ENCODE measurements at regions not wholly inside any gene's neighbourhood (a gene's known extent, or its start where the extent isn't known, plus 50 kb on each side); places are given as distances from the start of the nearest gene placed in this dataset.
"Not testable (repeated sequence)": the region's sequence is repeated elsewhere in the genome, so short reads cannot be mapped to it uniquely, and the experiment has no call there.

GRCh38 chr2:208669394-208669793, 262.8 kb downstream of the PTH2R start:
- POLR2A ChIA-PET, result no interaction called here
- Histone ChIP-seq H3K4me3 (ENCODE audit: low read depth, low read length) (no peak overlapping the region), H3K27me3 (ENCODE audit: control insufficient read depth, insufficient read depth, low read length) (no peaks in the 10 kb centered on the region), H3K36me3 (ENCODE audit: control insufficient read depth, insufficient read depth, low read length) (no peaks in the 10 kb centered on the region)
- CTCF ChIA-PET, result no interaction called here
- TF ChIP-seq, protein P1, sequence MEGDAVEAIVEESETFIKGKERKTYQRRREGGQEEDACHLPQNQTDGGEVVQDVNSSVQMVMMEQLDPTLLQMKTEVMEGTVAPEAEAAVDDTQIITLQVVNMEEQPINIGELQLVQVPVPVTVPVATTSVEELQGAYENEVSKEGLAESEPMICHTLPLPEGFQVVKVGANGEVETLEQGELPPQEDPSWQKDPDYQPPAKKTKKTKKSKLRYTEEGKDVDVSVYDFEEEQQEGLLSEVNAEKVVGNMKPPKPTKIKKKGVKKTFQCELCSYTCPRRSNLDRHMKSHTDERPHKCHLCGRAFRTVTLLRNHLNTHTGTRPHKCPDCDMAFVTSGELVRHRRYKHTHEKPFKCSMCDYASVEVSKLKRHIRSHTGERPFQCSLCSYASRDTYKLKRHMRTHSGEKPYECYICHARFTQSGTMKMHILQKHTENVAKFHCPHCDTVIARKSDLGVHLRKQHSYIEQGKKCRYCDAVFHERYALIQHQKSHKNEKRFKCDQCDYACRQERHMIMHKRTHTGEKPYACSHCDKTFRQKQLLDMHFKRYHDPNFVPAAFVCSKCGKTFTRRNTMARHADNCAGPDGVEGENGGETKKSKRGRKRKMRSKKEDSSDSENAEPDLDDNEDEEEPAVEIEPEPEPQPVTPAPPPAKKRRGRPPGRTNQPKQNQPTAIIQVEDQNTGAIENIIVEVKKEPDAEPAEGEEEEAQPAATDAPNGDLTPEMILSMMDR (IDR thresholded peaks at IDR 0.05; ENCODE audit: insufficient read depth, low read depth, low read length), result no peak
- no peak for DNase-seq (ENCODE audit: low read depth)

GRCh38 chr2:208671284-208671683, 264.7 kb downstream of the PTH2R start:
- DNase-seq (ENCODE audit: low read depth), result no peak
- TF ChIP-seq, protein P1 (IDR thresholded peaks at IDR 0.05; ENCODE audit: insufficient read depth, low read depth, low read length), result no peak
- H3K4me3 ChIP-seq (ENCODE audit: low read depth, low read length), result no peak overlapping the region
- no peaks in the 10 kb centered on the region for H3K27me3 ChIP-seq (ENCODE audit: control insufficient read depth, insufficient read depth, low read length)
- CTCF ChIA-PET, result no interaction called here
- POLR2A ChIA-PET, result no interaction called here
- no peaks in the 10 kb centered on the region for H3K36me3 ChIP-seq (ENCODE audit: control insufficient read depth, insufficient read depth, low read length)

GRCh38 chr2:208671886-208672680, 265.5 kb downstream of the PTH2R start:
- TF ChIP-seq, protein P1 (IDR thresholded peaks at IDR 0.05; ENCODE audit: insufficient read depth, low read depth, low read length), result no peak
- POLR2A ChIA-PET, result no interaction called here
- CTCF ChIA-PET, result no interaction called here
- Histone ChIP-seq H3K4me3 (ENCODE audit: low read depth, low read length) (no peak overlapping the region), H3K27me3 (ENCODE audit: control insufficient read depth, insufficient read depth, low read length) (no peaks in the 10 kb centered on the region), H3K36me3 (ENCODE audit: control insufficient read depth, insufficient read depth, low read length) (no peaks in the 10 kb centered on the region)
- DNase-seq (ENCODE audit: low read depth), result no peak

- no peak for DNase-seq (ENCODE audit: low read depth)
- POLR2A ChIA-PET, result no interaction called here
- TF ChIP-seq, protein P1 (IDR thresholded peaks at IDR 0.05; ENCODE audit: insufficient read depth, low read depth, low read length), result no peak
- CTCF ChIA-PET, result no interaction called here
- no peaks in the 10 kb centered on the region for H3K36me3 ChIP-seq (ENCODE audit: control insufficient read depth, insufficient read depth, low read length)
- H3K4me3 ChIP-seq (ENCODE audit: low read depth, low read length), result no peak overlapping the region
- H3K27me3 ChIP-seq (ENCODE audit: control insufficient read depth, insufficient read depth, low read length), result no peaks in the 10 kb centered on the region
These were observed 267.0 kb downstream of the PTH2R start for GRCh38 chr2:208673631-208674030.

DNA sequence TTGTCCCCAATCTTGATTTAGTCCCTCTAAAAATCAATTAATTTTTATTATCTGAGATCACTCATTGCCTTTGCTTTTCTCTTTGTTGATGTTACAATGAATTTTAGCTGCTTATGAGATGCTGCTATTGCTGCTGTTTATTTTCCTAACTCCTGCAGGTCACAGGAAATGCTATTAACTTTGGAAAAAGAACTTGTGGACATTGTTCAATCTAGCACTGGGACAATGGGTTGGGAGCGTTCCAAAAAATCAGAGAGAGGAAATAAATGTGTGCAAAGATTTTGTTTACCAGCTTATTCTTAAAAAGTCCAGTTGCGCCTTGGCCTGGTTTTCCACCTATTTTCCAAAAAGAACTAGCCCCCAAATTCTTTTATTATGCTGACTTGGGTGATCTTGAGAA, 268.3 kb downstream of the PTH2R start:
- Histone ChIP-seq H3K36me3 (ENCODE audit: control insufficient read depth, insufficient read depth, low read length) (no peaks in the 10 kb centered on the region), H3K4me3 (ENCODE audit: low read depth, low read length) (no peak overlapping the region), H3K27me3 (ENCODE audit: control insufficient read depth, insufficient read depth, low read length) (no peaks in the 10 kb centered on the region)
- TF ChIP-seq, protein P1 (IDR thresholded peaks at IDR 0.05; ENCODE audit: insufficient read depth, low read depth, low read length), result no peak
- CTCF ChIA-PET, result no interaction called here
- DNase-seq (ENCODE audit: low read depth), result no peak
- POLR2A ChIA-PET, result no interaction called here

GRCh38 chr2:208685929-208686328, 279.3 kb downstream of the PTH2R start:
- H3K4me3 ChIP-seq (ENCODE audit: low read depth, low read length); H3K27me3 ChIP-seq (ENCODE audit: control insufficient read depth, insufficient read depth, low read length); CTCF ChIA-PET; POLR2A ChIA-PET; H3K36me3 ChIP-seq (ENCODE audit: control insufficient read depth, insufficient read depth, low read length); DNase-seq (ENCODE audit: low read depth): not testable (repeated sequence)

All from BJ (cell line).